GF-D8 (cell line): ENCODE measurements at regions not wholly inside any gene's neighbourhood (a gene's known extent, or its start where the extent isn't known, plus 50 kb on each side); places are given as distances from the start of the nearest gene placed in this dataset.

Source experiments
- DNase-seq: peaks from one replicate; lab custom pipeline; 2025; lab: John Stamatoyannopoulos, UW

- DNase-seq, result no peak
These were observed 104.6 kb upstream of the ACTRT2 start for GRCh38 chr1:2916706-2917105.

DNA sequence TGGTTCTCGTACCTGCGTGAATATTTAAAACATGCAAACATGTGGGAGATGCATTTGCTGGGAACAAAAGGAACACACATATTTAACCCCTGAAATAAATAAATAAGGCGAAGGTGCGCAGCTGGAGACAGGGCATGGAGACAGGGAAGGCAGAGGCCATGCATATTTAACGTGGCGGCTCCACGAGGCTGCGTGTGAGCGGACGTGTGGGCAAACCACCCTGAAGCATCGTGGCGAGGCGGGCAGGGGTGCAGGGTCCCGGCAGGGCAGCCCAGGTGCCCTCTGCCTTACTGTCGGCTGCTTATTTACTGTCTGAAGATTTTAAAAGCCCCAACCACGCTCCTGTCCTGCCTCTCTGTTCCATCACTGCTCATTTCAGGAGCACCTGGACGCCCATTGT is 104.0 kb upstream of the ACTRT2 start:
- no peak for DNase-seq

- DNase-seq, result no peak
These were observed 102.8 kb upstream of the ACTRT2 start for GRCh38 chr1:2918441-2918840.

GRCh38 chr1:2919841-2920240 is 101.4 kb upstream of the ACTRT2 start:
- no peak for DNase-seq

DNA sequence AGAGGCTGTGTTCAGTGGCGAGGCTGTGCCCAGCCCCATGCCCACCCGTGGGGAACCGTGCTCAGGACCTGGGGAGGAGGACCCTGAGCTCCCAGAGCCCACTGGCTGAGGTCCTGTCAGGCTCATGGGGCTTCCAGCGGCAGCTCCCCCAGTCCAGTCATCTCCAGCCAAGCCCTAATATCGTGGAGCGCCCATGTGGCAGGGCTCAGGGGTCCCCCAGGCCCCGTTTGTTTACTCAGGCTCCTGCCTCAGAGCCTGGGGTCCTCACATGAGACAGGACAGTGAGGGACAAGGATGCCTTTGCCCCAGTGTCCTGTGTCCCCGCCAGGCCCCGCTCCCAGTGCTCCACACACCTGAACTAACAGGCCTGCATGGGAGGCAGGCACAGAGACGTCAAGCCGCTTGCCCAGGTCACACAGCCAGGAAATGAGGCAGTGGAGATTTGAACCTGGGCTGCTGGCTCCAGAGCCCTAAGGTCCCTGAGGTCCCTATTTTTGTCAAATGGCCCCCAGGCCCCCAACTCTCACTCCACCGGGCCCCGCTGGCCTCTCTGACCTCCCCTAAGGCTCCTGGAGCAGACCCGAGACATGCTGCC is 100.7 kb upstream of the ACTRT2 start:
- no peak for DNase-seq

DNA sequence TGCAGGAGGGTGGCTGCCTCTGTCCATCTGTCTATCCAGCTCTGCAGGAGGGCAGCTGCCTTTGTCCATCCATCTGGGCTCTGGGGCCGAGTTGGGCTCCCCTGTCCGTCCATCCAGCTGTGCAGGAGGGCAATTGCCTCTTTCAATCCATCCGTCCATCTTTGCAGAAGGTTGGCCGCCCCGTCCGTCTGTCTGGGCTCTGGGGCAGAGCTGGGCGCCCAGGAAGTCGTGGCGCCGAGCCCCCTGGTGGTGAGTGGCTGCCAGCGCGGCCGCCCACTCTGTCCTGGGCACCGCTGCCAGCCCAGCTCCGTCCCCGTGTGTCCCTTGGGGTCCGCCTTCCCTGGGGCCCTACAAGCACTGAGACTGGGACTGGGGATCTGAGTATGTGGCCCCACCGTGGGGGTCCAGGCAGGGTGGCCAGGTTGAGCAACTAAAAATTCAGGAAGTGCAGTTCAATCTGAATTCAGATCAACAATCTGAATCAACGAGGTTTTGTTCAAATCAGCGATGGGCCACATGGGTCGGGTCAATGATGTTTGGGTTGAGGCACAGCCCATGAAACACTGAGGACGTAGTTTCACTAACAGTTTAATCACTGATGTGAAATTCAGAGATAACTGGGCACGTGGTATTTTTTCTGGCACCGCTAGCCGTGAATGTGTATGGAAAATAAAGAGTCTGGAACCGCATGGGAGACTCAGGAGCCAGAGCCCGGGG is 99.1 kb upstream of the ACTRT2 start:
- no peak for DNase-seq

DNA sequence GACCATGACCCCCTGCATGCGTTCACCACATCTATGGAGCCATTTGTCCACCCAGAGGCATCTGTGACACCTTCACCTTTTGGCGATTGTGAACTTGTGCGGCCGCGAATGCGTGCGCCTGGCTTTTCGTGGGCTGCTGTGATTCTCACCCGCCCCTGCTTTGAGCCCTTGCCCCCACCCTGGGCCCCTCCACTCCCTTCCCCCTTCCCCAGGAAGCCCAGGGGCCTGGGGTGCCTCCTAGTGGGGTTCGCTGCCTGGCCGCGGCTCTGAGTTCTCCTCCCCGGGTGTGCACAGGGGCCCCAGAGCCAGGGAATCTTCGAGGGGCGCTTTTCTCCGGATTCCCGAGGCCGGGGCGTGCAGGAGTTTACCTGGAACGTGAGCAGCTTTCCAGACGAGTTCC is 97.9 kb upstream of the ACTRT2 start:
- no peak for DNase-seq

DNA sequence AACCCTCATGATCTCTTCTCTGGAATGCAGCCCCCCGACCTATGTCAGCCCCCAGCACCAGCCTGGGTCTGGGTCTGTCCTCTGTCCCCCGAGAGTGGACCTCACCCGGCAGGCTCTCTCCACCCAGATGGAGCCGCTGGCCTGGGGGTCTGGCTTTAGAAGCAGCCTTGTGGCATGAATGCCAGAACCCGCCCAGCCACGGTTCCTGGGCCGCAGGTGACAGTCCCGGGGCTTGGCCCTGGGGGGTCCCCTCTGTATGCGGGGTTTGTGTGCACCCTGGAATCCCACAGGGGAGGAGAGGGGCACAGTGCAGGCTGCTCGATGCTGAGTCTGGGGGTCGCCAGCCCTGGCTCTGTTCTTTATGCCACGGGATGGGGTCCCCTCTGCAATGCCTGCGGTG is 96.0 kb upstream of the ACTRT2 start:
- no peak for DNase-seq

DNA sequence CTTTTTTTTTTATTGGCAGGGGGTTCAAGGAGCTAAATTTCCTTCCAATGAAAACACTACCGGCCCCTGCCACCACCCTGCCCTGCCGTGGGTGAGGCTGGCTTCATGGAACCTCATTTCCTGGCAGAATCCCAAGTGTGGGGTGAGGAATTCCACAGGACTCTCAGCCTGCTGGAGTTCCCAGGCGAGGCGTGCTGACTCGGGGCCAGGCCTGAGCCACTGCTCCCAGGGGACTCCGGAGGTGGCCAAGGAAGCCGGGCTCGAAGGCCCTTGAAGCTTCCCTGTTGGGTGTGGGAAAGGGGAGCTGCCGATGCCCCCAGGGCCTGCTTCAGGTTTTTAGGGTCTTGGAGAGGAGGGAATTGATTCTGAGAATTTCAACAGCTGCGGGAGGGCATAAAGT is 95.3 kb upstream of the ACTRT2 start:
- no peak for DNase-seq

- no peak for DNase-seq
These were observed 94.7 kb upstream of the ACTRT2 start for GRCh38 chr1:2926447-2927055.

DNA sequence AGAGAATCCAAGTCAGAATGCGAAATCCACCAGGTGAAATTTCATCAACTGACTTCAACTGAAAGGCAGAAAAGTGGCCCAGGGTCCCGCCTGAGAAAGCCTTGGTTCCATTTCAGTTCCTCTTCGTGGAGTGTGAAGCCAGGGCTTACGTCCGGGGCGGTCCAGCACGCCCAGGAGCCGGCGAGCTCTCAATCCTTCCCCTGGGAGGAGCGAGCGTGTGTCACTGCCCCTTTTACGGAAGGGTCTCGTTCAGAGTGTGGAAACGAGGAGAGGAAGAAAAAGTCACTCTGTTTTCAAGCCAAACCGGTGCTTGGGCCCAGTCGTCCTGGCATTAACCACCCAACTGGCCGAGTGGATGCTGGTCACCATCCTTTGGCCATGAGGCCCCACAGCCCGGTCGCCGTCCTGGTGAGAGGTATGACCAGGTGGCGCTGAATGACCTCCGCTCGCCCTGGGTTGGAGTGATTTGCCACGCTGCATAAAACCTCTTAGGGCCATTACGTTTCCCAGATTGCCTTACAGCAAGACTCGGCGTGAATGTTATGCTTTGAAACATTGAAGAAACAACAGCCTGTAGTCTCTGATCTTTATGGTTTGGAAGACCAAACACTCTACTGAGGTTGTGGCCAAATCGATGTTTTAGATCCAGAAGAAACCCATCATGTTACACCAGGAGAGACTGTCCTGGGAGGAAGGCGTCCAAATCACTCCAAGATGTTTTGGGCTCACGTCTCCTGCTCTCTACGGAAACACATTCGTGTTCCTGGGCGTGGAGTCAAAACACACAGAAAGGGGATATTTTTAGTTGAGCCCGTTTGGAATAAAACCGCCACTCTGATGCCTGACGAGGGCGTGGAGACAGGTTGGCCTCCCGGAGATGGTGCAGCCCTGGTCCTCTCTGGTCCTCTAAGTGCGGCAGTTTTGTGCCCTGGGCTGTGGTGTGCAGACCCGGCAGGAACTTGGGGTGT is 93.6 kb upstream of the ACTRT2 start:
- no peak for DNase-seq

DNA sequence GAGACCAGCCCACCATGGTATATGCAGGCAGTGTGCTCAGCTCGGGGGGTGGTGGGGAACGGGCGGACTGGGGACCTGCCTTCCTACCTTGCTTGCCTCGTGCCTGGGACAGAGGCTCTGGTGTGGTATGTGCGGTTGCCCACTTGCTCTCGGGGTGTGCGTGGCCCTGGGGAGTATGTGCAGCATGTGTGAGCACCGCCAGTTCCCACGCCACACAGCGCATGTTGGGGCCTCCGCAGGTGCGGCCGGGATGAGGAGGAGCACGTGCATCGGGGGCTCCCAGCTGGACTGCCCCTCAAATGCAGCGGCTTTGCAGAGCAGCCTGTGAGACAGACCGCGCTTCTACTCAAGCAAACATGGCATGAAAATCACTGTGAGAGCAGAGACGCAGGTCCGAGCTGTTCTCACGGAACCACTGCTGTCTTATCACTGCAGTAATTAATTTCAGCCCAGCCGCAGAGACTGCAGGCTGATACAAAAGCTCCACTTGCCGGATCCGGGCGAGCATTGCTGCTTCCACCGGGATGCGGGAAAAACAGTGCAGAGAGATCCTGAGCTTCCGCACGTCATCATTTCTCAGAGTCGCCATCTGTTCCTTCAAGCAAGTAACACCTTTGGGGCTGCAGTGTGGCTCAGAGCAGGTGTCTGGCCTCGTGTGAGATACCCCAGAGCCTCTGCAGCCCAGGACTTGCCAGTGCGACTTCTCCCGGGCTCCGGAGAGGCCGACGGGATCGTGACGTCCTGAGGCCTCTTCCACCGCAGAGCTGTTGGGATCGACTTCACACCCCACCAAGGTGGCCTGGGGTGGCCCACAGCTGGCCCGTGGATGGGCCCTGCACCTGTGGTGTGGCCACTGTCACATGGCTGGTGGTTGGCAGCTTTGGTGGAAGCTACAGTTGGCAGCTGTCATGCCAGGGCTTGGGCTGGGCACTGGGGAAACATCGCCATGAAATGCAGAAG is 92.6 kb upstream of the ACTRT2 start:
- DNase-seq, result no peak

DNA sequence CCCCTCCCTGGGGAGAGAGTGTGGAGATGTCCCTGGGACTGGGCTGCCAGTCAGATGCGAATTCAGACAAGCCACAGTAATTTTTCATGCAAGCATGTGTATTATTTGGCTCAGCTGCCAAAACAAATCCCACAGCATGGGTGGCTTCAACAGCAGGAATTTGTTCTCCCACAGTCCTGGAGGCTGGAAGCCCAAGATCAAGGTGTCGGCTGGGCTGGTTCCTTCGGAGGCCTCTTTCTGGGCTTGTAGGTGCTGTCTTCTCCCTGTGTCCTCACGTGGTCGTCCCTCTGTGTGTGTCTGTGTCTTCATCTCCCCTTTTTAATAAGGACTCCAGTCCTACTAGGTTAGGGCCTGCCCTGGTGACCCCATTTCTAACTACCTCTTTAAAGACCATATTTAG is 91.9 kb upstream of the ACTRT2 start:
- no peak for DNase-seq

DNA sequence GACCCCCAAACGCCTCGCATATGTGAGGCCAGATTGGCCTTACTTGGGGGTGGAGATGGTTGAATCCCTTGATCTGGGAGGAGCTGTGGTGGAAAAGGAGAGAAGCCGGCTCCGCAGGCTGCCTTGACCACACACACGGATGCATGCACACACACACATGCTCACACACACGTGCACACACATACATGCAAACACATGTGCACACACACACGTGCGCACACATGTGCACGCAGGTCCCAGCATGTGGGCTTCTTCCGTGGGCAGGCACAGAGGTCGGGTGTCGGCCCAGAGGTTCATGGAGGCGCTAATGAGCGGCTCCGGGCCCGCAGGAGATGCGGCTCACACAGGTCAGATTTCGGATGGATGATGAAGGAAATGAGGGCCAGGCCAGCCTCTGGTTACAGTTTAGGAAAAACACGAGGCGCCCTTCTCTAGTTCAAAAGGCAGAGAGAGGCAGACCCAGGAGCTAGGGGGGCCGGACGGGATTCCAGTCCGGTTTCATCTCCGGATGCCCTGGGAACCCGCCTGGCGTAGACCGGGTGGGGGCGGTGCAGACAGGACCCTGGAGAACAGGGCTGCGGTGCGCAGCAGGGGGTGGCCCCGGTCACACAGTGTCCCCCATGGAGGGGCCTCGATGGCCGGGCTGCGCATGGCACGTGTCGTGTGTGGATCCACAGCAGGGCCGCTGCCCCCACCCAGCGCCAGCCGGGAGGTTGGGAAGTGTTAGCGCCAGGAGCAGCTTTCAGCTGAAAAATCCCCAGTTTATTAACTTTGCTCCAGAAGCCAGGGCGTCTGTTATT is 91.1 kb upstream of the ACTRT2 start:
- no peak for DNase-seq

- DNase-seq, result no peak
These were observed 90.1 kb upstream of the ACTRT2 start for GRCh38 chr1:2930913-2931723.

DNA sequence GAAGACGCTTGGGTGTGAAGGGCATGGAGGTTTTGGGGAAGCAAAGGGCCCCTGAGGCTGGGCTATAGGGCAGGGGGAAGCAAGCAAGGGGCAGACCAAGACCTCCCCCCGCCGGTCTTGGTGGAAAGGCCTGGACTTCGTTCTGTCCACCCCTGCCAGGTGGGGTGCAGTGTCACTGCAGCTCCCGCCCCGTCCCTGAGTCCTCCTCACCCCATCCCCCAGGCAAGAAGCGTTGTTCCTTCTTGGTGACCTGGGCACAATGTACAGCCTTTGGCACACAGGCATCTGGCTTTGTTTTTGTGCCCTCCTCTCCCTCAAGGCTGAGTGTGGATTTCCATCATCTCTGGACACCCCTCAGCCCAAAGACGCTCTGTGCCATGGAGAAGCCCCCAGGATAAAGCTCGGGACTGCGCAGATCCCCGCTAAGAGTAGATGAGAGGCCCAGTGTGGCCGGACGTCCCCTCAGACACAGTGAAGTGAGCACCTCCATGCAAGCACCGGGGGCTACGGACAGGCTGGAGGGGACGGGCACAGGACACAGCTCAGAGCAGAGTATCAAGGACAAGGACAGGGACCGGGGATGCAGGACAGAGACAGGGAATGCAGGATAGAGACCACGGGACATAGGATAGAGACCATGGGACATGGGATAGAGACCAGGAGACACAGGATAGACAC is 89.4 kb upstream of the ACTRT2 start:
- no peak for DNase-seq

DNA sequence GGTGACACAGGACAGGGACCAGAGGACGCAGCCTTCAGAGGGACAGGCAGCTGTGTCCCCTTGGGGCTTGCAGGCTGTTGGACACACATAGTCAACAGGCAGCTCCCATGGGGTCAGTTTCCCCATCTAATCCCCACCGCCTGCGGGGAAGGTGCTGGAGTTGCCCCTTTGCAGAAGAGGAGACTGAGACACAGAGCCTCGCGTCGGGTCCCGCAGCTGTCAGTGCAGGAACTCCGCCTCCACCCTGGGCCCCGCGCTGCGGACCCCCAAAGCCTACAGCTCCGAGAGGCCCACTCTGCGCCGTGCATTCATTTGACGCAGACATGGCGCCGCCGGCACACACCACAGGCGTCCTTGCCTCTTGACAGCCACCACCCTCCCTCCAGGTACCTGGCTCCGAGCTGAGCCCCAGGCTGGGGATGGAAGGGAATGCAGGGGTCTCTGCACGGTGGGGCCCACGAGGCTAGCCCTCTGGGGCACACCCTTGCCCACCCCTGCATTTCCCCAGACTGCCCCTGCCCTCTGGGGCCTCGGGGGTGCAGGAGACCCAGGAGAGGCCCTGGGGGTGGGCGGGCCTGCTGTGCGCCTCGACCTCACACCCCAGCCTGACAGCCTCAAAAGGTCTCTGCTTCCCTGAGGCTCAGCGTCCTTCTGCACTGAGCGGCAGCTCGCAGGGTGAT is 88.5 kb upstream of the ACTRT2 start:
- no peak for DNase-seq

DNA sequence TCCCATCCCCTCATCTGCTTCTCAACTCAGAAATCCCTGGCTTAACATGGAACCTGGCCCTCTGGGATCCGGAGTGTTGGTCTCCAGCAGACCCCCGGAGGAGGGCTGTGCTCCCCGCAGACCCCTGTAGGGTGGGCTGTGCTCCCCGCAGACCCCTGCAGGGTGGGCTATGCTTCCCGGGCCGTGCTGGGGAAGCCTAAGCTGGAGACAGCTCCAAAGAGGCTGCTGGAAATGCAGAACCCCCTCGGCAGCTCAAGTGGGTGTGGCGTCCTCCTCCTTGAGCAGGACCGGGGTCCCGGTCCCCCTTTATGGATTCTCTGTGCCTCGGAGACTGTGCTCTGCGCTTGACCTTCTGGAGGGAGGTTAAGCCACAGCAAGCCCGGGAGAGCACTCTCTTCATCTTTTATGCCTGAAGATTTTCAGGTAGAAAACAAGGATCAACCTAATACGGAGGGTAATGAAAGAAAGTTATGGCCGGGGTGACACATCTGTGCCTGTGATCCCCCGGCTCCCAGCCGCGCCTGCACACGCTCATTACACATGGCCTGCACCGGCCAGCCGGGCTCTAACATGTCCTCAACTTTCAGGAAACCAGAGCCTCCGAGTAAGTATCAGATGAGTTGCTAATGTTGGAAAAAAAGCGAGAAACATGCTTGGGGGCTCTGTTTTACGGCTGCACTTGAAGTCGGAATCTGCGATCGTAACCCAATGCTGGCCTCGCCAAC is 87.7 kb upstream of the ACTRT2 start:
- DNase-seq, result no peak
